Adrenal gland (tissue), 9 donors: ENCODE measurements at regions not wholly inside any gene's neighbourhood (a gene's known extent, or its start where the extent isn't known, plus 50 kb on each side); places are given as distances from the start of the nearest gene placed in this dataset.

ENCODE experiments used
- DNase-seq, 7 donors: peaks; one replicate each; pipeline ENCODE4 v3.0.0-alpha.2; 2019 to 2020
- H3K27ac ChIP-seq, 5 donors: fragments of 200-600 bp; sonication (generic) in 4 of 5; 1 replicate in 3 of 5; 2 replicates in 2 of 5; pipeline versions ENCODE4 v1.5.1 to v1.8.0; 2016 to 2020; ENCODE audit warnings: mild to moderate bottlenecking in 1 of 5
- H3K27me3 ChIP-seq: fragments of 200-600 bp; 2 replicates; pipeline ENCODE4 v1.8.0; 2021
- H3K36me3 ChIP-seq, 2 donors: fragments of 200-600 bp; replicated peaks in 1 of 2; 1 replicate in 1 of 2; 2 replicates in 1 of 2; pipeline versions ENCODE4 v1.5.1 to v1.8.0; 2018 to 2022
- H3K4me1 ChIP-seq, 2 donors: fragments of 200-600 bp; replicated peaks in 1 of 2; 1 replicate in 1 of 2; 2 replicates in 1 of 2; pipeline versions ENCODE4 v1.5.1 to v1.8.0; 2018 to 2021
- H3K4me3 ChIP-seq, 4 donors: fragments of 200-600 bp; sonication (generic) in 3 of 4; one replicate each; pipeline ENCODE4 v1.5.1; 2016 to 2018
- H3K9me3 ChIP-seq, 3 donors: fragments of 200-600 bp; sonication (generic) in 1 of 3; replicated peaks in 1 of 3; 1 replicate in 2 of 3; 2 replicates in 1 of 3; pipeline versions ENCODE4 v1.5.1 to v1.8.0; 2016 to 2021
- POLR2A ChIP-seq, 2 donors: fragments of 450-650 bp; IDR thresholded peaks; one replicate each; pipeline ENCODE4 v1.6.1; 2017; ENCODE audit warnings: antibody characterized with exemption in 2 of 2, mild to moderate bottlenecking in 2 of 2, moderate library complexity in 1 of 2
- WGBS, 4 donors: extraction: QIAGEN DNeasy Blood & Tissue Kit in 2 of 4; methylation state at CpG; one replicate each; pipeline versions ENCODE4 v1.1.5 to v1.1.7; 2013 to 2017; 5-methylcytosine and 5-hydroxymethylcytosine counted together
- intact Hi-C, 2 donors: fragments of 100-400 bp; cut with DNase I; formaldehyde crosslinking; loops; one replicate each; pipeline versions ENCODE4 v1.14.1 to v1.15.0; 2022 to 2023
- TF ChIP-seq, protein P1 (sequence below), 6 experiments: fragments of 450-650 bp in 4 of 6; fragments of 200-600 bp in 2 of 6; sonication (generic) in 1 of 6; IDR thresholded peaks; 1 replicate in 5 of 6; 2 replicates in 1 of 6; pipeline versions ENCODE4 v1.5.1 to v1.8.0; 2016 to 2021; ENCODE audit warnings: antibody characterized with exemption in 6 of 6, mild to moderate bottlenecking in 2 of 6, moderate library complexity in 1 of 6
- donor health status: healthy with polysubstance abuse.
- donor health status: Bipolar disorder and iron deficiency.
- donor health status: DM: yes; HTN: yes; CAD: no.
- donor health status: DM: no; HTN: no; CAD: no.
- donor health status: DM: no; HTN: no; CAD: no.

GRCh38 chr3:83426300-83426699, 1532.5 kb upstream of the CADM2 start:
- intact Hi-C loops = no loop called here
- no peaks in the 10 kb centered on the region for H3K36me3 ChIP-seq
- H3K9me3 ChIP-seq = no peaks in the 10 kb centered on the region
- TF ChIP-seq POLR2A (IDR thresholded peaks at IDR 0.05) = no peak
- TF ChIP-seq, protein P1, sequence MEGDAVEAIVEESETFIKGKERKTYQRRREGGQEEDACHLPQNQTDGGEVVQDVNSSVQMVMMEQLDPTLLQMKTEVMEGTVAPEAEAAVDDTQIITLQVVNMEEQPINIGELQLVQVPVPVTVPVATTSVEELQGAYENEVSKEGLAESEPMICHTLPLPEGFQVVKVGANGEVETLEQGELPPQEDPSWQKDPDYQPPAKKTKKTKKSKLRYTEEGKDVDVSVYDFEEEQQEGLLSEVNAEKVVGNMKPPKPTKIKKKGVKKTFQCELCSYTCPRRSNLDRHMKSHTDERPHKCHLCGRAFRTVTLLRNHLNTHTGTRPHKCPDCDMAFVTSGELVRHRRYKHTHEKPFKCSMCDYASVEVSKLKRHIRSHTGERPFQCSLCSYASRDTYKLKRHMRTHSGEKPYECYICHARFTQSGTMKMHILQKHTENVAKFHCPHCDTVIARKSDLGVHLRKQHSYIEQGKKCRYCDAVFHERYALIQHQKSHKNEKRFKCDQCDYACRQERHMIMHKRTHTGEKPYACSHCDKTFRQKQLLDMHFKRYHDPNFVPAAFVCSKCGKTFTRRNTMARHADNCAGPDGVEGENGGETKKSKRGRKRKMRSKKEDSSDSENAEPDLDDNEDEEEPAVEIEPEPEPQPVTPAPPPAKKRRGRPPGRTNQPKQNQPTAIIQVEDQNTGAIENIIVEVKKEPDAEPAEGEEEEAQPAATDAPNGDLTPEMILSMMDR (IDR thresholded peaks at IDR 0.05) = no peak
- H3K27ac ChIP-seq = no peak overlapping the region
- no peak overlapping the region for H3K4me3 ChIP-seq
- 53 to 61% (median 58%) methylated on average over 2 of the region's 2 CpGs for WGBS, 4 donors
- H3K4me1 ChIP-seq = no peaks in the 10 kb centered on the region
- H3K27me3 ChIP-seq = no peaks in the 10 kb centered on the region
- DNase-seq = no peak

GRCh38 chr3:83434880-83435587, 1523.8 kb upstream of the CADM2 start:
- Histone ChIP-seq H3K36me3 (no peaks in the 10 kb centered on the region), H3K27me3 (no peaks in the 10 kb centered on the region), H3K27ac (no peak overlapping the region), H3K9me3 (no peaks in the 10 kb centered on the region), H3K4me1 (no peaks in the 10 kb centered on the region), H3K4me3 (no peak overlapping the region)
- WGBS, 4 donors = 32 to 49% (median 40%) methylated on average over 2 to 3 of the region's 3 CpGs
- TF ChIP-seq, protein P1 (IDR thresholded peaks at IDR 0.05) = no peak
- TF ChIP-seq POLR2A (IDR thresholded peaks at IDR 0.05) = no peak
- no peak for DNase-seq
- intact Hi-C loops = no loop called here

DNA sequence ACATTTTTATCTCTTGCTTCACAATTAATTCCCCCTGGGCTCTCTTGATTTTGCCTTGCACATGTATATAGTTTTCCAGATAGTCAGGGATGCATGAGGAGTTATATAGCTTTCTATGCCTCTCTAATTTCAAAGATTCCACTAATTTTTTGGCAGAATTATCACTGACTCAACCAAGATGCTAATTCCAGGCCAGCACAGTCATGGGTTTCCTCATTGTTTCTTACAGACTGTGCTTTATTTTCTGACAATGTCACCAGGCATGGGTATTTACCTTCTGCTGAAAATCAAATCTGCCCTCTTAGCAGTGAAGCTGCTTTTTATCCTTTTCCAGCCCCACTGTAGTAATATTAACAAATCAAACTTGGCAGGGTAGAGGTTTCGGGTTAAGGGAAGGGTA, 1520.6 kb upstream of the CADM2 start:
- no peak overlapping the region for H3K4me3 ChIP-seq
- H3K27ac ChIP-seq = no peak overlapping the region
- TF ChIP-seq POLR2A (IDR thresholded peaks at IDR 0.05) = no peak
- TF ChIP-seq, protein P1 (IDR thresholded peaks at IDR 0.05) = no peak
- H3K9me3 ChIP-seq = no peaks in the 10 kb centered on the region
- intact Hi-C loops = no loop called here
- WGBS, 4 donors = 60 to 75% (median 65%) methylated on average over 1 of the region's 1 CpG
- no peaks in the 10 kb centered on the region for H3K36me3 ChIP-seq
- H3K27me3 ChIP-seq = no peaks in the 10 kb centered on the region
- DNase-seq = no peak
- H3K4me1 ChIP-seq = no peaks in the 10 kb centered on the region

- WGBS, 4 donors = 48 to 67% (median 62%) methylated on average over 1 of the region's 1 CpG
- H3K9me3 ChIP-seq = no peaks in the 10 kb centered on the region
- intact Hi-C loops = no loop called here
- H3K4me3 ChIP-seq = no peak overlapping the region
- TF ChIP-seq POLR2A (IDR thresholded peaks at IDR 0.05) = no peak
- TF ChIP-seq, protein P1 (IDR thresholded peaks at IDR 0.05) = no peak
- H3K36me3 ChIP-seq = no peaks in the 10 kb centered on the region
- H3K27ac ChIP-seq = no peak overlapping the region
- H3K4me1 ChIP-seq = no peaks in the 10 kb centered on the region
- no peaks in the 10 kb centered on the region for H3K27me3 ChIP-seq
- no peak for DNase-seq
These were observed 1505.7 kb upstream of the CADM2 start for GRCh38 chr3:83453056-83453455.
